ENCODE measurements at regions not wholly inside any gene's neighbourhood (a gene's known extent, or its start where the extent isn't known, plus 50 kb on each side); places are given as distances from the start of the nearest gene placed in this dataset.

DNA sequence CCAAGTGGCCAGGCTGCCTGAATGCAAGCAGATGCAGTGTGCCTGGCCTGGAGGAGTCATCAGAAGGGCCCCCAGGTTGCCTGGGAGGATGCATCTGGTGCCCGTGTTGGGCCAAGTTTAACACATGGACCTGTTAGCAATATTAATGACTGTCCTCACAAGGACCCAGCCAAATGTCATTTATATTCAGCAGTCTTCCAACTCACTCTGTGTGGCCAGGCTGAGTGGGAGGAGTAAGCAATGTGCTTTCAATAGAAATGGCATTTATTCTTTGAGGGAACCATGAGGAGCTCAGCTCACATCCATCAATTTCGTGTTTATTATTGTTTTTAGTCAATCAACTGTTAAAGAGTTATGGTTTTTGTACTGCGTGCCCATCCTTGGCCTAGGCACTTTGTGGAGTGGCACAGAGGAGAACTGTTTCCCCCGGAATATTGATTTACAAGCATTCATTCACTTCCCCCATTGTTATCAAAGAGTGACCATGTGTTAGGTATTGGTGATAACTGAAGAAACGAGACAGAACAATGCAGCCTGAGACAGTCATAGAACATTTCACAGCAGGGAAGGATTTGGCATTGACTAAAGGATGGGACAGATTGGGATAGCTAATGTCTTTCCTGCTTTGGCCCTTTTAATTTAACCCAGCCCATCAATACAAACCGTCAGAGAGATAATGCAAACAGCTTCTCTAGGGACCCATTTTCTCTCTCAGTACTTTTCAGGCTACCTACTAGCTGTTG lies 725.2 kb downstream of the TSN start:
- Histone ChIP-seq H3K79me2 (ENCODE audit: insufficient read depth, low read length) (no peaks in the 10 kb centered on the region), H3K4me2 (ENCODE audit: low read length) (no peak overlapping the region), H2AFZ (ENCODE audit: low read depth, low read length) (no peak overlapping the region), H3K9me3 (ENCODE audit: insufficient read depth, low read depth, low read length) (no peaks in the 10 kb centered on the region), H3K36me3 (ENCODE audit: insufficient read depth, low read length) (no peaks in the 10 kb centered on the region), H4K20me1 (ENCODE audit: insufficient read depth, low read length) (no peaks in the 10 kb centered on the region), H3K4me1 (ENCODE audit: insufficient read depth, low read length) (no peaks in the 10 kb centered on the region), H3K9ac (ENCODE audit: low read length) (no peak overlapping the region), H3K27me3 (ENCODE audit: insufficient read depth, low read length) (no peaks in the 10 kb centered on the region), H3K4me3 (ENCODE audit: insufficient read depth, low read depth, low read length) (no peak overlapping the region), H3K27ac (ENCODE audit: low read depth, low read length) (no peak overlapping the region)
- TF ChIP-seq EZH2 (IDR thresholded peaks at IDR 0.05; ENCODE audit: insufficient read depth, low read length): no peak
- TF ChIP-seq, protein P1, sequence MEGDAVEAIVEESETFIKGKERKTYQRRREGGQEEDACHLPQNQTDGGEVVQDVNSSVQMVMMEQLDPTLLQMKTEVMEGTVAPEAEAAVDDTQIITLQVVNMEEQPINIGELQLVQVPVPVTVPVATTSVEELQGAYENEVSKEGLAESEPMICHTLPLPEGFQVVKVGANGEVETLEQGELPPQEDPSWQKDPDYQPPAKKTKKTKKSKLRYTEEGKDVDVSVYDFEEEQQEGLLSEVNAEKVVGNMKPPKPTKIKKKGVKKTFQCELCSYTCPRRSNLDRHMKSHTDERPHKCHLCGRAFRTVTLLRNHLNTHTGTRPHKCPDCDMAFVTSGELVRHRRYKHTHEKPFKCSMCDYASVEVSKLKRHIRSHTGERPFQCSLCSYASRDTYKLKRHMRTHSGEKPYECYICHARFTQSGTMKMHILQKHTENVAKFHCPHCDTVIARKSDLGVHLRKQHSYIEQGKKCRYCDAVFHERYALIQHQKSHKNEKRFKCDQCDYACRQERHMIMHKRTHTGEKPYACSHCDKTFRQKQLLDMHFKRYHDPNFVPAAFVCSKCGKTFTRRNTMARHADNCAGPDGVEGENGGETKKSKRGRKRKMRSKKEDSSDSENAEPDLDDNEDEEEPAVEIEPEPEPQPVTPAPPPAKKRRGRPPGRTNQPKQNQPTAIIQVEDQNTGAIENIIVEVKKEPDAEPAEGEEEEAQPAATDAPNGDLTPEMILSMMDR (IDR thresholded peaks at IDR 0.05; ENCODE audit: insufficient read depth, low read depth, low read length): no peak
- DNase-seq (ENCODE audit: low read depth) (no peak), FAIRE-seq (no peak)
- no peak overlapping the region for H3K27ac Mint-ChIP-seq (ENCODE audit: unreplicated experiment)
- H3K4me3 Mint-ChIP-seq (ENCODE audit: unreplicated experiment): no peak overlapping the region
- H3K4me1 Mint-ChIP-seq (ENCODE audit: low read depth, unreplicated experiment): peaks cover 19% of the 10 kb centered on the region
- no peaks in the 10 kb centered on the region for H3K36me3 Mint-ChIP-seq (ENCODE audit: low read depth, unreplicated experiment)
- H3K9me3 Mint-ChIP-seq (ENCODE audit: unreplicated experiment): no peaks in the 10 kb centered on the region
- H3K27me3 Mint-ChIP-seq (ENCODE audit: low read depth, unreplicated experiment): no peaks in the 10 kb centered on the region

DNA sequence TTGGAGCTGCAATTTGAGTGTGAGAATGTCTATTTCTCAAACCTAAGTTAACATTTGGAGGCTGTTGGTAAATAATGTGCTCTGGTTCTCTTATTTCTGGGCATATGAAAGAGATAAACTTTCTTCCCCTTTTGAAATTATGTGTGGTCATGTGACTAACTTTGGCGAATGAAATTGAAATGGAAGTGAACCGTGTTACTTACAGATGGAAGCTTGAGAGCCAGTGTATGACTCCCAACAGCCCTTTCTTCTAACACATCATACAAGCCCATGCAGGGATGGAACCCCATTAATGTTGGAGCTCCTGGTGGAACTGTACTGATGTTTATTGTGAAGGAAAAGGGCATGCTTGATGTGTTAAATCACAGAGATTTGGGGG lies 725.8 kb downstream of the TSN start:
- H3K27ac Mint-ChIP-seq (ENCODE audit: unreplicated experiment): no peak overlapping the region
- H3K9ac ChIP-seq (ENCODE audit: low read length): no peak overlapping the region
- H3K4me3 ChIP-seq (ENCODE audit: insufficient read depth, low read depth, low read length): no peak overlapping the region
- no peaks in the 10 kb centered on the region for H3K36me3 ChIP-seq (ENCODE audit: insufficient read depth, low read length)
- no peak overlapping the region for H3K4me2 ChIP-seq (ENCODE audit: low read length)
- H3K4me1 Mint-ChIP-seq (ENCODE audit: low read depth, unreplicated experiment): peaks cover 19% of the 10 kb centered on the region
- H3K36me3 Mint-ChIP-seq (ENCODE audit: low read depth, unreplicated experiment): no peaks in the 10 kb centered on the region
- H4K20me1 ChIP-seq (ENCODE audit: insufficient read depth, low read length): no peaks in the 10 kb centered on the region
- H3K4me3 Mint-ChIP-seq (ENCODE audit: unreplicated experiment): no peak overlapping the region
- FAIRE-seq: no peak
- H2AFZ ChIP-seq (ENCODE audit: low read depth, low read length): no peak overlapping the region
- H3K9me3 Mint-ChIP-seq (ENCODE audit: unreplicated experiment): no peaks in the 10 kb centered on the region
- DNase-seq (ENCODE audit: low read depth): no peak
- H3K79me2 ChIP-seq (ENCODE audit: insufficient read depth, low read length): no peaks in the 10 kb centered on the region
- no peaks in the 10 kb centered on the region for H3K27me3 Mint-ChIP-seq (ENCODE audit: low read depth, unreplicated experiment)
- H3K9me3 ChIP-seq (ENCODE audit: insufficient read depth, low read depth, low read length): no peaks in the 10 kb centered on the region
- H3K4me1 ChIP-seq (ENCODE audit: insufficient read depth, low read length): no peaks in the 10 kb centered on the region
- TF ChIP-seq EZH2 (IDR thresholded peaks at IDR 0.05; ENCODE audit: insufficient read depth, low read length): no peak
- TF ChIP-seq, protein P1 (IDR thresholded peaks at IDR 0.05; ENCODE audit: insufficient read depth, low read depth, low read length): no peak
- no peak overlapping the region for H3K27ac ChIP-seq (ENCODE audit: low read depth, low read length)
- no peaks in the 10 kb centered on the region for H3K27me3 ChIP-seq (ENCODE audit: insufficient read depth, low read length)

DNA sequence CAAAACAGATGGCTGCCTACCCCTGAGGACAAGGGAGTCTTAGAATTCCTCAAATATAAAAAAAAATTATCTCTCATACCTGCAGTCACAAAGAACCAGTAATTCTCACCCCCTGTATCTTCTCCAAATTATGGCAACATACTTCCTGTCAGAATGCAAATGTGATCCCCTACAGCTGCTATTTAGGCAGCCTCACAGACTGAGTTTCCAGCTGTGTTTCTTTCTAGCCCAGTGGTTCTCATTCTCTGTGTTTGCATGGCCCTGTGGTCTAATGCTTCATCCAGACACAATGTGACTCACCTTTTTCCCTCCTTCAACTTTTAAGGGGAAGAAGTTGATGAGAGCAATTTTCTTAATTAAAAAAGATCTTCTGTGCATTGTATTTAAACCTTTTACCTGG lies 726.3 kb downstream of the TSN start:
- Mint-ChIP-seq H3K36me3 (ENCODE audit: low read depth, unreplicated experiment) (no peaks in the 10 kb centered on the region), H3K27ac (ENCODE audit: unreplicated experiment) (peak overlapping the region; percentile 37), H3K4me1 (ENCODE audit: low read depth, unreplicated experiment) (peaks cover 19% of the 10 kb centered on the region), H3K4me3 (ENCODE audit: unreplicated experiment) (no peak overlapping the region), H3K27me3 (ENCODE audit: low read depth, unreplicated experiment) (no peaks in the 10 kb centered on the region), H3K9me3 (ENCODE audit: unreplicated experiment) (no peaks in the 10 kb centered on the region)
- Histone ChIP-seq H3K9me3 (ENCODE audit: insufficient read depth, low read depth, low read length) (no peaks in the 10 kb centered on the region), H3K36me3 (ENCODE audit: insufficient read depth, low read length) (no peaks in the 10 kb centered on the region), H3K4me1 (ENCODE audit: insufficient read depth, low read length) (no peaks in the 10 kb centered on the region), H2AFZ (ENCODE audit: low read depth, low read length) (no peak overlapping the region), H4K20me1 (ENCODE audit: insufficient read depth, low read length) (no peaks in the 10 kb centered on the region), H3K27me3 (ENCODE audit: insufficient read depth, low read length) (no peaks in the 10 kb centered on the region), H3K79me2 (ENCODE audit: insufficient read depth, low read length) (no peaks in the 10 kb centered on the region), H3K27ac (ENCODE audit: low read depth, low read length) (no peak overlapping the region), H3K4me2 (ENCODE audit: low read length) (no peak overlapping the region), H3K9ac (ENCODE audit: low read length) (no peak overlapping the region), H3K4me3 (ENCODE audit: insufficient read depth, low read depth, low read length) (no peak overlapping the region)
- DNase-seq (ENCODE audit: low read depth) (no peak), FAIRE-seq (no peak)
- no peak for TF ChIP-seq EZH2 (IDR thresholded peaks at IDR 0.05; ENCODE audit: insufficient read depth, low read length)
- TF ChIP-seq, protein P1 (IDR thresholded peaks at IDR 0.05; ENCODE audit: insufficient read depth, low read depth, low read length): no peak
